ENCODE measurements at regions not wholly inside any gene's neighbourhood (a gene's known extent, or its start where the extent isn't known, plus 50 kb on each side); places are given as distances from the start of the nearest gene placed in this dataset.
"Not testable (repeated sequence)": the region's sequence is repeated elsewhere in the genome, so short reads cannot be mapped to it uniquely, and the experiment has no call there.

- DNase-seq: no peak
These were observed 107.2 kb upstream of the ZNF236 start for GRCh38 chr18:76715012-76715610.

- no peak for DNase-seq
These were observed 108.9 kb upstream of the ZNF236 start for GRCh38 chr18:76713432-76713831.

- DNase-seq: no peak
These were observed 109.7 kb upstream of the ZNF236 start for GRCh38 chr18:76712511-76713140.

GRCh38 chr18:76710646-76711520, 111.5 kb upstream of the ZNF236 start:
- DNase-seq: no peak

- DNase-seq: peak; percentile 70
These were observed 112.4 kb upstream of the ZNF236 start for GRCh38 chr18:76709659-76710645.

- DNase-seq: no peak
These were observed 113.5 kb upstream of the ZNF236 start for GRCh38 chr18:76708722-76709353.

GRCh38 chr18:76708071-76708721, 114.2 kb upstream of the ZNF236 start:
- no peak for DNase-seq

- no peak for DNase-seq
These were observed 114.8 kb upstream of the ZNF236 start for GRCh38 chr18:76707534-76707933.

GRCh38 chr18:76704589-76704988, 117.8 kb upstream of the ZNF236 start:
- not testable (repeated sequence) for DNase-seq

GRCh38 chr18:76699923-76700322, 122.4 kb upstream of the ZNF236 start:
- DNase-seq: no peak

- no peak for DNase-seq
These were observed 124.9 kb upstream of the ZNF236 start for GRCh38 chr18:76697441-76697901.

GRCh38 chr18:76691800-76692199, 130.6 kb upstream of the ZNF236 start:
- DNase-seq: no peak

GRCh38 chr18:76689646-76690264, 132.6 kb upstream of the ZNF236 start:
- no peak for DNase-seq

GRCh38 chr18:76688724-76689472, 133.5 kb upstream of the ZNF236 start:
- DNase-seq: no peak

GRCh38 chr18:76687304-76687962, 134.9 kb upstream of the ZNF236 start:
- DNase-seq: peak; percentile 50

GRCh38 chr18:76686737-76687231, 135.6 kb upstream of the ZNF236 start:
- peak; percentile 29 for DNase-seq

GRCh38 chr18:76685860-76686259, 136.5 kb upstream of the ZNF236 start:
- no peak for DNase-seq

- DNase-seq: no peak
These were observed 137.0 kb upstream of the ZNF236 start for GRCh38 chr18:76685402-76685801.

GRCh38 chr18:76684265-76684664, 138.1 kb upstream of the ZNF236 start:
- DNase-seq: no peak
